MG63 (cell line): ENCODE measurements at regions not wholly inside any gene's neighbourhood (a gene's known extent, or its start where the extent isn't known, plus 50 kb on each side); places are given as distances from the start of the nearest gene placed in this dataset.

Experiments used
- DNase-seq: peaks from one replicate; pipeline ENCODE4 v3.0.0-alpha.2; 2020
- H3K27me3 ChIP-seq: fragments of 250-450 bp; sonication (Bioruptor Pico); 2 replicates; pipeline ENCODE4 v1.5.1; 2020; ENCODE audit warnings: mild to moderate bottlenecking, moderate library complexity
- H3K36me3 ChIP-seq: fragments of 250-450 bp; sonication (Bioruptor Pico); 2 replicates; pipeline ENCODE4 v1.5.1; 2020; ENCODE audit warnings: mild to moderate bottlenecking, moderate library complexity
- H3K4me3 ChIP-seq: fragments of 250-450 bp; sonication (Bioruptor Pico); 2 replicates; pipeline ENCODE4 v1.5.1; 2020; ENCODE audit warnings: mild to moderate bottlenecking, moderate library complexity
- H3K9me3 ChIP-seq: fragments of 250-450 bp; sonication (Bioruptor Pico); 2 replicates; pipeline ENCODE4 v1.5.1; 2020; ENCODE audit warnings: mild to moderate bottlenecking, moderate library complexity

DNA sequence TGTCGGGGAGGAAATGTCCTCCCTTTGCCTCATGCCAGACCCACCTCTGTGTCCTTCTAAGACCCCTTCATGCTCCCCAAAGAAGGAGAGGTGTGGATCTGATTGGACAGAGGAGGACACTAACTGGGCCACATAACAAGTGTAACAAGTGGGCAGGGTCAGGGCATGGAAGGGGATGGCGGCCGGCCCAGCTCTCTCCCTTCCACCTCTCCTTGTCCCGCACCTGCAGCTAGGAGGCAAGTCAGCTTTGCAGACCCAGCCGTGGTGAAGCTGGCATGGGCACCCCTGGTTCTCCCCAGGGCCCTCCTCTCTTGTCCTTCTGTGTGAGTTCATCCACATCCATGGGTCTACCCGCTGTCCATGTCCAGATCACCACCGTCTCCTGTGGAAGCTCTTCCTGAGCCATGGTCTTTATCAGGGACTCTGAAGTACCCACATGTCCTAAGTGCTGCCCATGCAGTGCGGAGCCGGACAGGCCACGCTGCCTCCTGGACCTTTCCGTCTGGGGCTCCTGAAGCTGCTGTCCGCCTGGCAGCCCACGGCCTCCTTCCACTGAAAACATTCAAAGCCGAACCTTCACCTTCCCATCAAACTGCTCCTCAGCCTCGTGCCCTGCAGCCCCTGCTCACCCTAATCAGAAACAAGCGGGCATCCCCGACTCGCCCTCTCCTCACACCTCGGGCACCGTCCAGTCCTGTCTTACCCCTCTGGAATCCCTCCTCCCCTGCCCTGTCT lies 460.5 kb downstream of the PTPRU start:
- DNase-seq = no peak
- H3K9me3 ChIP-seq = no peaks in the 10 kb centered on the region
- no peak overlapping the region for H3K4me3 ChIP-seq
- no peaks in the 10 kb centered on the region; the same call in 1 of the 2 replicates for H3K27me3 ChIP-seq
- no peaks in the 10 kb centered on the region for H3K36me3 ChIP-seq

DNA sequence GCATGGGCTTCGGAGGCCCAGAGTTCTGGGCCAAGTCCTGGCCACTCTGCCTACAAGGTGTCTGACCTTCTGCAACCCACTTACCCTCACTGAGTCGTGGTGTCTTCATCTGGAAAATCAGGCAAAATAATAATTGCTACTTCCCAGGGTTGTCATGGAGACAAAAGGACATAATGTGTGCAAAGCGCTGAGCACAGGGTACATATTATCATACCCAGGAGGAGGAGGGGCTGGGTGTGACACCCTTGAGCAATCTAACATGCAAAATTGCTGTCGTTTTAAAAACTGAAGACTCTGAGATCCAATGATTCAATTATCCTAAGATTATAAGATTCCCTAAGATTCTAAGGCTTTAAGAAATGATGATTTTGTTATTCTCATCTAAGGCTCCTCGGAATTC lies 459.5 kb downstream of the PTPRU start:
- DNase-seq = no peak
- Histone ChIP-seq H3K9me3 (no peaks in the 10 kb centered on the region), H3K27me3 (no peaks in the 10 kb centered on the region; the same call in 1 of the 2 replicates), H3K36me3 (no peaks in the 10 kb centered on the region), H3K4me3 (no peak overlapping the region)

DNA sequence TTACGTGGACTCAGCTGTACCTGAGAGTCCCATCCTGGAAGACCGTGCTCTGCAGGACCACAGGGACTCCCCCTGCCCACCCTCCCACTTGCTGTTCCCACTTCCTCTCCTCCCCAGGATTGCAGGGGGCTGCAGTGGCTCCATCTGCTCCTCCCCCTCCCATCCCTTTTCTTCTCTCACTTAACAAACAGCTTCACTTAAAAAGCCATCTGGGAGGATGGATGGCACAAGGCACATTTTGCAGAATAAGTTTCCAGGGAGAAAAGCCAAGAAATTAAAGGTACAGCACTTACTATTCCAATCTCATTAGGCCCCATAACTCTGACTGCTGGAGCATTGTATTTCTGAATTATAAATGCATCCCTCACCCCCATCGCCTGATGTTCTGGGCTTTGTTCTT lies 458.7 kb downstream of the PTPRU start:
- DNase-seq = no peak
- H3K36me3 ChIP-seq = no peaks in the 10 kb centered on the region
- H3K9me3 ChIP-seq = no peaks in the 10 kb centered on the region
- H3K27me3 ChIP-seq = peaks cover 2% of the 10 kb centered on the region; the same call in 1 of the 2 replicates
- no peak overlapping the region for H3K4me3 ChIP-seq

DNA sequence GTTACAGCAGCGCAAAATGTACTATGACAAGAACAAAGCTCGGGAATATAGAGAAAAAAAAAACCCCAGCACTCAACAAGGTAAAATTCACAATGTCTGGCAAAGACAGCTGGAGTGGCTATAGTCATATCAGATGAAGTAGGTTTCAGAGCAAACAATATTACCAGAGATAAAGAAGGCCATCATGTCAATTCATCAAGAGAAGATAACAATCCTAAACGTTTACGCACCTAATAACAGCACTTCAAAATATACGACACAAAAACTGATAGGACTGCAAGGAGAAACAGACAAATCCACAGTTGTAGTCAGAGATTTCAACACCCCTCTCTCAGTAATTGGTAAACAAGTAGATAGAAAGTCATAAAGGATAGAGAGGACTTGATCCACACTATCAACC lies 455.2 kb downstream of the PTPRU start:
- H3K27me3 ChIP-seq = peaks cover 2% of the 10 kb centered on the region; the same call in 1 of the 2 replicates
- no peaks in the 10 kb centered on the region for H3K36me3 ChIP-seq
- no peaks in the 10 kb centered on the region for H3K9me3 ChIP-seq
- no peak overlapping the region for H3K4me3 ChIP-seq
- DNase-seq = no peak

DNA sequence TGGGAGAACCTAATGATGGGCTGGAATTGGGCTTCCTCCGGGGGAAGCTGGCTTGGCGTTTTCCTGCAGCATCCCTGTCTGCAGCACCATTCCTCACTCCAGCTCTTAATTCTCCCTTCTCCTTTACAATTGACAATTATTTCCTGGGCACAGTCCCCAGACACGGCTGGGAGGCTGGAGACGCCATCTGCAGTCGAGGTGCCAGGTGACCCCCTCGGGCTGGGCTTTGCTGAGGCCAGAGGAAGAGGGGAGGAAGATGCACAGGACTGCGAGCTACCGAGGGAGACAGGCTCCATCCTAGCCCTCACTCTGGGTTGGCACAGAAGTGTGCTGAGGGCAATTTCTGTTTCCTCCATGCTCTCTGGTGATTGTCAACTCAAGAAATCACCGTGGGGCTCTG lies 453.8 kb downstream of the PTPRU start:
- Histone ChIP-seq H3K36me3 (no peaks in the 10 kb centered on the region), H3K27me3 (peaks cover 2% of the 10 kb centered on the region; the same call in 1 of the 2 replicates), H3K4me3 (no peak overlapping the region), H3K9me3 (no peaks in the 10 kb centered on the region)
- no peak for DNase-seq

DNA sequence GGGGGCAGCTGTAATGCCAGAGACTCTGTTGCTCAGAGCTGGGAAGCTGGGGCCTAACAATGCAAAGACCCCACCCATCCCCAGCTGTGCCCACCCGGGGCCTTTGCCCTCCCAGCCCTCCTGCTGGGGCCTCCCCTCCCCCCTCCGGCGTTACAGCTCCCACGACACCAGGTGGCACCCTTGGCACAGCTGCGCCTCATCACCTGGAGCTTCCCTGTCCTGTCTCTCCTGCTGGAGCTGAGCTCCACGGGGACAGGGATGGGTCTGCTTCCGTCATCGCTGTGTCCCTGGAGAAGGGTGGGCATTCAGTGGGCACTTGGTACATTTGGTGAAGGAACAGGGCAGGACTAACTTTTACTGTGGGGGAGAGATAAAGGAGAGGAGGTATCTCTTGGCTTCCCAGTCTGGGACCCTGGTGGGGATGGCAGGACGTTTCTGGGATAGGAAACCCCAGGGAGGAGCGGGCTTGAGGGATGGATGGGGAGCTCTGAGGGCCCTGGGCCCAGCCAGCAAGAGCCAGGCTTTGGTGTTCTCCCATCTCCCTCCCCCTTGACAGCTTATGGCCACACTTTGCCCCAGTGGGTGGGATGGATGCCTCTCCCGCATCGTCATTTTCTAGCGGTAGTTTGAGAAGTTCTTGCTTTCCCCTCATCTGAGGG lies 453.2 kb downstream of the PTPRU start:
- Histone ChIP-seq H3K27me3 (peaks cover 2% of the 10 kb centered on the region; the same call in 1 of the 2 replicates), H3K36me3 (no peaks in the 10 kb centered on the region), H3K9me3 (no peaks in the 10 kb centered on the region), H3K4me3 (no peak overlapping the region)
- no peak for DNase-seq

DNA sequence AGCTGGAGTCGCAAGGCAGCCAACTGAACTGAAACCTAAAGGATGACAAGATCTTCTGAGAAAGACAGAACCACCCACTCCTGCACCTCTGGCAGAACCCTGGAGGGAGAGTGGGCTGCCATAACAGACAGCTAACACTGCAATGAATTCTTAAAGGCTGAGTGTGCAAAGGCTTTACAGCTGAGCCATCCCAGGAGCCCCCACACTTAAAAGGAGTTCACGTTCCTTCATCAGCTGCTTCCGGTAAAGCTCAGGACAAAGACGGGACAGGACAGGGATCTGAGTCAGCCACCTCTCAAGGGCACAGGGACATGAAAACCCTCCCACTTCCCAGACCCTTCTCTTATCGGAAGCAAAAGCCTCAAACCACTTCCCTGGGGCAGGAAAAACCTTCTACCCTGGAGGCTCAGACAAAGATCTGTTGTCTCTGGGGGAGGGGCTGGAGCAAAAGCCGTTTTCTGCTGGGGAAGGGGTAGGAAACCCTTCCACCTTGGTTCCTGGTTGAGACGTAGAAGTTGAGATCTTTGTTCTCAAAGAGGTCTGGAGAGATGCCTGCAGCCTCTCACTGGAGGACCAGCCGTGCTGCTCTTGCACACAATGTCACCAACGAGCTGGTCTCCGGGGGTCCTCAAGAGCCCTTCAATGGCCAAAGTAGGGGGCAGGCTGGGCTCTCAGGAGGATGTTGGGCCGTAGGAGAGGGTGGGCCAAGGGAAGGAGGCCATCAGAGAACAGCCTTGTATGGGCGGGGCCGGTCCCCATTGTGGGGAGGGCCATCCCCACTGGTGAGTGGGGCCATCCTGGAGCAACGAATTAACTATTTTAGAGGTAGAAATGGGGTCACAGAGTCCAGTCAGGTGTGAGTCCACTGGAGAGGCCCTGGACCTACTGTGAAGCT lies 452.4 kb downstream of the PTPRU start:
- peaks cover 2% of the 10 kb centered on the region; the same call in 1 of the 2 replicates for H3K27me3 ChIP-seq
- no peaks in the 10 kb centered on the region for H3K9me3 ChIP-seq
- H3K36me3 ChIP-seq = no peaks in the 10 kb centered on the region
- no peak overlapping the region for H3K4me3 ChIP-seq
- peak; percentile 23 for DNase-seq

DNA sequence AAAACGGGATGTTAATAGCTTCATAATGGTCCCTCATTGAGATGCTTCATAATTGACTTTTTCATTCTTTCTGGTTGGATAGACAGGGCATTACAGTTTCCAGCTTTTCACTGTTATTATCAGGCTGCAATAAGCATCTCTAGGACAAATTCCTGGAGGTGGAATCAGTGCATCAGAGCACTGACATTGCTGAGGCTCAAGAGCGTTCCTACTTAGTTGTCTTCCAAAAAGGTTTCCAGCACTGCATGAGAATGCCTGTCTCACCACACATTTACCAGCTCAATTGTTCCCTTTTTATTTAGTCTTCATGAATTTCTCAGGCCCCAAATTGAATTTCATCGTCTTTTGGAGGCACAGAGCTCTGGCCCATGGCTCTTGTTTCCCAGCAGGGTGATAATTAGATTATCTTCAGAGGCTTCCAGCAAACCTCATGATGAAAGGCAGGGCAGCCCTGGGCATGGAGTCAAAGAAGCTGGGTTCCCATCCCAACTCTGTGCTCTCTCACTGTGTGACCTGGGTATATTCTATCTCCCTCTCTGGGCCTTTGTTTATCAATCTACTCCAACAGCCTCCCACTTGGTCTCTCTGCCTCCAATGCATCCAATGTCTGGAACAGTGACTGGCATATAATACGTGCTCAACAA lies 451.4 kb downstream of the PTPRU start:
- no peak overlapping the region for H3K4me3 ChIP-seq
- H3K27me3 ChIP-seq = peaks cover 2% of the 10 kb centered on the region; the same call in 1 of the 2 replicates
- H3K36me3 ChIP-seq = no peaks in the 10 kb centered on the region

DNA sequence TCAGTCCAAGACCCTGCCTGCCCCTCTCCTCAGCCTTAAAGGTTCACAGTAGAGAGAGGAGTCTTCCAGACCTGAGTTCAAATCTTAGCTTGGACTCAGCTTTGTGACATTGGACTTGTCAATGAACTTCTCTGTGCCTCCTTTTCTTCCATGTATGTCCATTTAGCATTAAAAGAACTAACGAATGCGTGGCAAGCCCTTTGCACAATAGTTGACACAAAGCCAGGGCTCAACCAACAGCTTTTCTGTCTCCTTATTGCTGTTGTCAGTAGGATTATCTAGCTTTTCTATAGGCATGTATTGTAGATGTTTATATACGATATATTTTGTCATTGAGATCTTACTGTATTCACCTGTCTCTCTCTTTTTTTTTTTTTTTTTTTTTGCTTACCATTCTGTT lies 450.8 kb downstream of the PTPRU start:
- Histone ChIP-seq H3K9me3 (no peaks in the 10 kb centered on the region), H3K4me3 (no peak overlapping the region), H3K36me3 (no peaks in the 10 kb centered on the region), H3K27me3 (peaks cover 2% of the 10 kb centered on the region; the same call in 1 of the 2 replicates)
- DNase-seq = no peak

More for the DNA sequence above, 451.4 kb downstream of the PTPRU start:
- DNase-seq = no peak
- H3K9me3 ChIP-seq = no peaks in the 10 kb centered on the region

DNA sequence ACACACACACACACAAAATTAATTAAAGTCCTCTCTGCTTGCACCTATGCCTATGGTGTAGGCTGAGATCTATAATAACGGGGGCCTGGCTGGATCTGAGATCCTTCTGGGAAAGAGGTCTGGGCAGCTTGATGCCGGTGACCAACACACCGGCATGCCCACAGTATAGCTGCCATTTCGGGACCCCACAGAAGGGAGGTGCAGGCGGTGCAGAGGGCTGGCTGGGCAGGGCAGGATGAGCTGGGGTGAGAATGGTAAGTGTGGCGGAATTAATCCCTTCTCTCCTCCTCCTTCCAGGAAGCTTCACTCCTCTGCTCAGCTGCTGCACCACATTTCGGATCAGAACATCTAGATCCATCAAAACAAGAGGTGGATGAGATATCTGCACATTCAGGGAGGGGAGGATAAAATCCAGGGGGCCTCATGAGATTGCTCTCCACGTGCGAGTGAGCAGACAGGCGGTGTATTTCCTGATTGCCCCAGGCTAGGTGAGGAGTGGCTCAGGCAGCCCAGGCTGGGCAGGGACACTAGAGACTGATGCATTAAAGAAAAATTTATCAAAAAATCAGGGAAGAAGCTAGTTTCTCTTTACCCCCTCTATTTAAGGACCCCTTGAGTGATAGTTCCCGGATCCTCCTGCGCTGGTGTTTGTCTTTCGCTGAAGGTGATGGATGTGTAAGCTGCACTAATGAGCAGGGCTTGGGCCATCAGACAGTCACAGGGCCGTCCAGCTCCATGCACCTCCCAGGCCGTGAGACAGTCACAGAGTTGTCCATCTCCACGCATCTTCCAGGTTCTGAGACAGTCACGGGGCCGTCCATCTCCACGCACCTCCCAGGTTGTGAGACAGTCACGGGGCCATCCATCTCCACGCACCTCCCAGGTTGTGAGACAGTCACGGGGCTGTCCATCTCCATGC lies 449.9 kb downstream of the PTPRU start:
- H3K4me3 ChIP-seq = no peak overlapping the region
- no peak for DNase-seq
- no peaks in the 10 kb centered on the region for H3K9me3 ChIP-seq
- no peaks in the 10 kb centered on the region for H3K36me3 ChIP-seq
- H3K27me3 ChIP-seq = 0 out of 2 replicates have a peak, but pooled peaks cover 2% of the 10 kb centered on the region

DNA sequence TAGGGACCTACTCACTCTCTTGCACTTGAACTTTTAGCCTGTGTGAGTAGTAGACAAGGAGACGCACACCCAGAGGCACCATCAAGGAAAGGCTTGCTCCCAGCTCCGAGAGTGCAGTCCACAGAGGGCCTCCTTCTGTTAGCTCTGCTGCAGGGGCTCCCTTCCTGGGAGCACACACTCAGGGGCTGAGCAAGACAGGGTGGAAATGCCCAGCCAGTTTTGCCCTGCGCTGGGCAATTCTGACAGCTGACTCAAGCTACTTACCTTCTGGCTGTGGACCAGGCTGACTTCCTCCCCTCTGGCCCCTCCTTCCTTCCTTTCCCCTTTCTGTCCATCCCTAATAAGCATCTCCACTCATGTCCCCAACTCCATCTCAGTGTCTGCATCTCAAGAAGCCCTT lies 449.1 kb downstream of the PTPRU start:
- Histone ChIP-seq H3K36me3 (no peaks in the 10 kb centered on the region), H3K27me3 (0 out of 2 replicates have a peak, but pooled peaks cover 1% of the 10 kb centered on the region), H3K4me3 (no peak overlapping the region), H3K9me3 (no peaks in the 10 kb centered on the region)
- DNase-seq = no peak

DNA sequence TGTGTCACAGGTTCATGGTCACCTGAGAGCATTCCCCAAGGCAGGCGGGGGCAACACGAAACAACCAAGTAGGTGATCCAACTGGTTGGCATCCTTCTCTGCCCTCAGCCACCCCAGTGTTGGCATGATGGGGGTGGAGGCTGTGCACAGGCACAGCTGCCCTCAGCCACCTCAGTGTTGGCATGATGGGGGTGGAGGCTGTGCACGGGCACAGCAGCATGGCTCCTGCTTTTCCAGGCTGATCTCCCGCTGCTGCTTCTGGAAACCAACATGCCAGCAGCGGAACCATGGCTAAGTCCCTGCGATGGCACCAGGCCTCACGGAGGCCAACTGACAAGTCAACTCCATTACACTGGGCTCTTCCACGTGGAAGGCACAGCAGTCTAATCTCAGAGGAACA lies 447.8 kb downstream of the PTPRU start:
- Histone ChIP-seq H3K27me3 (no peaks in the 10 kb centered on the region), H3K9me3 (no peaks in the 10 kb centered on the region), H3K36me3 (no peaks in the 10 kb centered on the region), H3K4me3 (no peak overlapping the region)
- no peak for DNase-seq

DNA sequence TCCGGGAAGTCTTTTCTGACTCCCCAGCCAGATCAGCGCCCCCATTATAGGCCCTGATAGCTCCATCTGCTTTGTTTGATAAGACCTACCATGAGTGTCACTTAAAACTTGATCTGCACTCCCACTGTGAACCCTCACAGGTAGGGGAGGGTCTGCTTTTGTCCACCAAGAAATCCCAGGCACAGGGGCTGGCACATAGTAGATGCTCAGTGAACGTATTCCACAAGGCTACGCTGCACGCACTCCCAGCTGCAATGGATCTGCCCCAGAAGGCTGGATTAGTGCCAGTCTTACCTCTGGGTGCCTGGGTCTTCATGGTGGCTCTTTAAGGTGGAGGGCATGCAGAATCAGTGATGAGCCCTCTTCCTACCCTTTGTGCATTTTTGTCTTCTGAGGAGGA lies 447.1 kb downstream of the PTPRU start:
- Histone ChIP-seq H3K36me3 (no peaks in the 10 kb centered on the region), H3K4me3 (no peak overlapping the region), H3K9me3 (no peaks in the 10 kb centered on the region), H3K27me3 (no peaks in the 10 kb centered on the region)
- DNase-seq = no peak

DNA sequence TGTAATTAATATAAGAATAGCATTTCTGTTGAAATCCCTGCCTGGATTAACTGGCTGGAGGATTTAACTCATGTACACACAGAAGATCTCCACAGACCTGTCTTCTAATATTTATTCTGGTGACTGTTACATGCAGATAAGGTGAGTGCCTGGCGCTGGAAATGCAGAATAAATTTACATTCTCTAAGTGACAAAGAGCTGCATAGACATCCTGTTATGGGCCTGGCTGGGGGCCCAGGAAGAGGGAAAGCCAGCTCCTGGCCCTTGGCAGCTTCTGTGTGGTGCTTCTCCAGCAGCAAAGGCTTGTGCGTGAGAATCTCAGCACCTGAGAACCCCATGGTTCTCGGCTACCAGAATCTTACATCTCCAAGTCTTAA lies 446.6 kb downstream of the PTPRU start:
- Histone ChIP-seq H3K9me3 (no peaks in the 10 kb centered on the region), H3K27me3 (no peaks in the 10 kb centered on the region), H3K36me3 (no peaks in the 10 kb centered on the region), H3K4me3 (no peak overlapping the region)
- DNase-seq = peak; percentile 47

DNA sequence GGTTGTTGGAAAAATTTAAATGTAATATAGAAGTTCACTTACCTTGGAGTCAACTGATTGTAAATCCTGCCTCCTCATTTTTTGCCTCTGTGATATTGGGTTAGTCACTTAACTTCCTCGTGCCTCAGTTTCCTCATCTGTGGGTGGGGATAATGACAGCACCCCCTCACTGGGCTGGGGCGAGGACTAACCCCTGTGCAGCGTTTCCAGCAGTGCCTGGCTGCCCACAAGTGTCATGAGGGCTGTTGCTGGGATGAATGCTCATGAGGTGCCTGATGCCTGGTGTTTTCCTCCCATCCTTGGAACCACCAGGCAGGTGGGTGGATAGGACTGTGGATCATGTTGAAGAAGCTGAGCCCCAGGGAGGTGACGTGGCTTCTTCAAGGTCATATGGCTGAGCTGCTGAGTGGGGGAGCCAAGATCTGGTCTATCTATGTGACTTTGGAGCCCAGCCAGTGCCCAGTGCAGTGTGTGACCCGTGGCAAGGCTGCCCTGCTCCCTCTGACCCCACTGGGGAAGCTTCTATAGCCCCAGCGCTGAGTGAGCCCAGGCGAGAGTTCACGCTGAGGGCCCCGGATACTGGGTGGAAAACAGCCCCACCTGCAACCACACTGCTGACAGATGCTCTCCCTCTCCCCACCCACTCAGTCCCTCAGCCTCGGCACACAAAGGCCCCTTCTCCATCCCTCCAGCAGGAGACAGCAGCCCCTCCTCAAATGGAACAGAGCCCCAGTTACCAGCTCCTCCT lies 446.0 kb downstream of the PTPRU start:
- no peak overlapping the region for H3K4me3 ChIP-seq
- H3K27me3 ChIP-seq = no peaks in the 10 kb centered on the region
- H3K36me3 ChIP-seq = no peaks in the 10 kb centered on the region
- no peaks in the 10 kb centered on the region for H3K9me3 ChIP-seq
- no peak for DNase-seq
